Activated T-helper 17 cell treated with anti-CD3 and anti-CD28 coated beads, Interleukin-2, amount 50 U/mL, for 72 hours (primary cell): ENCODE measurements at regions not wholly inside any gene's neighbourhood (a gene's known extent, or its start where the extent isn't known, plus 50 kb on each side); places are given as distances from the start of the nearest gene placed in this dataset.
"Not testable (repeated sequence)": the region's sequence is repeated elsewhere in the genome, so short reads cannot be mapped to it uniquely, and the experiment has no call there.

Experiments
- ATAC-seq: fragments of 150-1000 bp; cut with Tn5 transposase; replicated peaks from 2 replicates; pipeline ENCODE4 v1.10.0; 2021; ENCODE audit warnings: mild to moderate bottlenecking, moderate library complexity
- H3K27ac Mint-ChIP-seq: one replicate; pipeline ENCODE4 v1.8.0; 2022; ENCODE audit warnings: mixed read lengths
- H3K27me3 Mint-ChIP-seq: one replicate; pipeline ENCODE4 v1.8.0; 2022; ENCODE audit warnings: mixed read lengths
- H3K36me3 Mint-ChIP-seq: one replicate; pipeline ENCODE4 v1.8.0; 2022; ENCODE audit warnings: low read depth, mild to moderate bottlenecking, mixed read lengths
- H3K4me1 Mint-ChIP-seq: one replicate; pipeline ENCODE4 v1.8.0; 2022; ENCODE audit warnings: mixed read lengths
- H3K4me3 Mint-ChIP-seq: one replicate; pipeline ENCODE4 v1.8.0; 2022; ENCODE audit warnings: mild to moderate bottlenecking, mixed read lengths
- H3K9me3 Mint-ChIP-seq: one replicate; pipeline ENCODE4 v1.8.0; 2022; ENCODE audit warnings: mixed read lengths

DNA sequence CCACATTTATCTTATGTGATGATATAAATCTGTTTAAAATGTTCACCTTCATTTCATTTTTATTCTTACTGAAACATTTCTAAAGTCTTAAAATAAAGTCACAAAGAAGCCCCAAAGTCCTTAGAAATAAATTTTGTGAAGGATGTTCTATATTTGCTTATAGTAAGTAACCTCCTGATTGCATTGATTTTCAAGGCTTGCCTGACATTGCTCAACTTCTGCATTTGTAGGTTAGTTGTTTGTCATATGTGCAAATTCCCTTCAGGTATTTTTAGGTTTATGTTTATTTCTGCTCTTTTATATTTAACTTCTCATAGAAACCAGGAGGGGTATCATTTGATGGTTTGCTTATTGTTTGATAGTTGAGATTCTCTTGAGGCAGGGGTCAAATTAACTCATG is 417.8 kb downstream of the ARL4A start:
- peaks cover 5% of the 10 kb centered on the region for H3K4me1 Mint-ChIP-seq
- no peaks in the 10 kb centered on the region for H3K36me3 Mint-ChIP-seq
- ATAC-seq = no peak
- H3K27me3 Mint-ChIP-seq = no peaks in the 10 kb centered on the region
- no peak overlapping the region for H3K27ac Mint-ChIP-seq
- H3K4me3 Mint-ChIP-seq = no peak overlapping the region
- H3K9me3 Mint-ChIP-seq = peaks cover 3% of the 10 kb centered on the region

- peak; percentile 41 for ATAC-seq
- Mint-ChIP-seq H3K27me3 (no peaks in the 10 kb centered on the region), H3K27ac (no peak overlapping the region), H3K4me1 (peaks cover 5% of the 10 kb centered on the region), H3K36me3 (no peaks in the 10 kb centered on the region), H3K4me3 (no peak overlapping the region), H3K9me3 (peaks cover 3% of the 10 kb centered on the region)
Observed at GRCh38 chr7:13106513-13106912, 419.1 kb downstream of the ARL4A start.

DNA sequence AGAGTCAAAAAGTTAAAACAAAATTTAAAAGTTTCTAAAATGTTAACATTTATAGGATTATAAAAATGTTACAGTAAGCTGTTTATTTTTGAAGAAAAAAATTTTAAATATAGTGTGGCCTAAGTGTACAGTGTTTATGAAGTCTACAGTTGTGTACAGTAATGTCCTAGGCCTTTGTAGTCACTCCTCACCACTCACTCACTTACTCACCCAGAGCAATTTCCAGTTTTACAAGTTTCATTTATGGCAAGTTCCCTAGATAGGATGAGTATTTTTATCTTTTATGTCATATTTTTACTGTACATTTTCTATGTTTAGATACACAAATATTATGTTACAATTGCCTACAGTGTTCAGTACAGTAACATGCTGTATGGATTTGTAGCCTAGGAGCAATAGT is 419.9 kb downstream of the ARL4A start:
- H3K27me3 Mint-ChIP-seq = no peaks in the 10 kb centered on the region
- H3K4me1 Mint-ChIP-seq = peaks cover 5% of the 10 kb centered on the region
- peak; percentile 56 for ATAC-seq
- H3K27ac Mint-ChIP-seq = no peak overlapping the region
- peaks cover 3% of the 10 kb centered on the region for H3K9me3 Mint-ChIP-seq
- H3K4me3 Mint-ChIP-seq = no peak overlapping the region
- no peaks in the 10 kb centered on the region for H3K36me3 Mint-ChIP-seq

GRCh38 chr7:13108061-13108460 is 420.6 kb downstream of the ARL4A start:
- ATAC-seq = no peak
- Mint-ChIP-seq H3K4me3 (no peak overlapping the region), H3K4me1 (peaks cover 5% of the 10 kb centered on the region), H3K36me3 (no peaks in the 10 kb centered on the region), H3K27ac (no peak overlapping the region), H3K9me3 (peaks cover 3% of the 10 kb centered on the region), H3K27me3 (no peaks in the 10 kb centered on the region)

GRCh38 chr7:13109201-13109600 is 421.8 kb downstream of the ARL4A start:
- no peak for ATAC-seq
- Mint-ChIP-seq H3K4me1 (peaks cover 2% of the 10 kb centered on the region), H3K36me3 (no peaks in the 10 kb centered on the region), H3K27me3 (no peaks in the 10 kb centered on the region), H3K4me3 (no peak overlapping the region), H3K27ac (no peak overlapping the region), H3K9me3 (peaks cover 3% of the 10 kb centered on the region)

GRCh38 chr7:13110107-13110506 is 422.7 kb downstream of the ARL4A start:
- H3K4me3 Mint-ChIP-seq = no peak overlapping the region
- H3K27ac Mint-ChIP-seq = no peak overlapping the region
- no peak for ATAC-seq
- H3K27me3 Mint-ChIP-seq = no peaks in the 10 kb centered on the region
- H3K36me3 Mint-ChIP-seq = no peaks in the 10 kb centered on the region
- peaks cover 3% of the 10 kb centered on the region for H3K9me3 Mint-ChIP-seq
- H3K4me1 Mint-ChIP-seq = no peaks in the 10 kb centered on the region

- Mint-ChIP-seq H3K36me3 (no peaks in the 10 kb centered on the region), H3K27ac (peak overlapping the region; percentile 48), H3K9me3 (peaks cover 3% of the 10 kb centered on the region), H3K4me1 (no peaks in the 10 kb centered on the region), H3K27me3 (no peaks in the 10 kb centered on the region), H3K4me3 (no peak overlapping the region)
- ATAC-seq = peak; percentile 79
Observed at GRCh38 chr7:13111230-13111629, 423.8 kb downstream of the ARL4A start.

- not testable (repeated sequence) for H3K36me3 Mint-ChIP-seq, H3K4me1 Mint-ChIP-seq
Observed at GRCh38 chr7:13114240-13114639, 426.8 kb downstream of the ARL4A start.

DNA sequence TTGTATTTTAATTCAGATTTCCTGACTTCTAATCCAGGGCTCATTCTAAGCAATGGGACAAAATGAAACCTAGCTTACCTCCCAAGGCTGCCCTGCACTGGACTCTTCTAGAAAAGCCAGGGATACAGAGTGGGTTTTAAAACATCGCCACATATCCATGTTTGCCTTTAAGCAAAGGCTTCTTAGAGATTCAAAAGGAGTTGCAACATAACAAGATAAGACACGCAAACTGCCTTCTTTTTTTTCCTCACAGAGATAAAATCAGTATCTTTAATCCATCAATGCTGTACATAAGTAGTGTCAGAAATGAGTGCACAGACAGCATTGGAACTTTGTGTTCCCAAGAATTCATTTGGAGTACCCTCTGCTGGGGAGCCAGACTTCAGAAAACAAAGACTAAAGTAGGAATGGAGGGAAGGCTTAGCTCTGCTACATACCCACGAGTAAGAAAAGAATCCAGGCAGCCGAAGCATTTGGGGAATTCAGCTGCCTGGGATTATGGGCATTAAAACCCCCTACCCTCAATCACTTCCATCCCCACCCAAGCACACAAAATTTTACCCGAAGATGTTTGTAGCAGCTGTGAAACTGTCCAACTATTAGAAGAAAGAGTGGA is 427.8 kb downstream of the ARL4A start:
- no peak overlapping the region for H3K4me3 Mint-ChIP-seq
- H3K27ac Mint-ChIP-seq = no peak overlapping the region
- H3K9me3 Mint-ChIP-seq = no peaks in the 10 kb centered on the region
- H3K36me3 Mint-ChIP-seq = no peaks in the 10 kb centered on the region
- ATAC-seq = no peak
- H3K27me3 Mint-ChIP-seq = no peaks in the 10 kb centered on the region
- H3K4me1 Mint-ChIP-seq = no peaks in the 10 kb centered on the region

More at GRCh38 chr7:13114240-13114639, 426.8 kb downstream of the ARL4A start:
- not testable (repeated sequence) for H3K4me3 Mint-ChIP-seq, ATAC-seq, H3K27me3 Mint-ChIP-seq, H3K9me3 Mint-ChIP-seq, H3K27ac Mint-ChIP-seq

GRCh38 chr7:13115855-13116254 is 428.4 kb downstream of the ARL4A start:
- no peaks in the 10 kb centered on the region for H3K27me3 Mint-ChIP-seq
- H3K9me3 Mint-ChIP-seq = no peaks in the 10 kb centered on the region
- ATAC-seq = no peak
- H3K27ac Mint-ChIP-seq = no peak overlapping the region
- H3K36me3 Mint-ChIP-seq = no peaks in the 10 kb centered on the region
- no peaks in the 10 kb centered on the region for H3K4me1 Mint-ChIP-seq
- no peak overlapping the region for H3K4me3 Mint-ChIP-seq

GRCh38 chr7:13117103-13117502 is 429.7 kb downstream of the ARL4A start:
- no peaks in the 10 kb centered on the region for H3K27me3 Mint-ChIP-seq
- H3K9me3 Mint-ChIP-seq = peaks cover under 1% of the 10 kb centered on the region
- H3K27ac Mint-ChIP-seq = no peak overlapping the region
- no peak overlapping the region for H3K4me3 Mint-ChIP-seq
- no peaks in the 10 kb centered on the region for H3K36me3 Mint-ChIP-seq
- no peaks in the 10 kb centered on the region for H3K4me1 Mint-ChIP-seq
- ATAC-seq = no peak

DNA sequence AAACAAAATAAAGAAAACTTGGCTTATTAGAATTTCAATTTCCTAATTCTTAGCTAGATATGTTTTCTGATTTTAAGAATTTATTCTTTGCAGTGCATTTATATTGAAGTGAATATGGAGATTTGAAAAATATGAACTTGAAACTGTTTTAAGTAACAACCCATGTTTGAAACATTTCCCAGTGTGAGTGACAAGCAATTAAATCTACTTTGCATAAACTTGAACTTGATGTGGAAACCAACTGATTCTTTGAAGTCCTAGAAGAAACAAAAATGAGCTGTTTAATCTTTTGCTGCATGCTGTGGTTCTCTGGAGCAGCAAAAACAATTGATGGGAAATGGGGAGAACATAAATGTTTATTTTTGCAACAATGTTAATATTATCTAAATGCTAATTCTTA is 430.2 kb downstream of the ARL4A start:
- Mint-ChIP-seq H3K36me3 (no peaks in the 10 kb centered on the region), H3K9me3 (peaks cover 4% of the 10 kb centered on the region), H3K27ac (no peak overlapping the region), H3K4me3 (no peak overlapping the region), H3K4me1 (no peaks in the 10 kb centered on the region), H3K27me3 (no peaks in the 10 kb centered on the region)
- ATAC-seq = no peak

DNA sequence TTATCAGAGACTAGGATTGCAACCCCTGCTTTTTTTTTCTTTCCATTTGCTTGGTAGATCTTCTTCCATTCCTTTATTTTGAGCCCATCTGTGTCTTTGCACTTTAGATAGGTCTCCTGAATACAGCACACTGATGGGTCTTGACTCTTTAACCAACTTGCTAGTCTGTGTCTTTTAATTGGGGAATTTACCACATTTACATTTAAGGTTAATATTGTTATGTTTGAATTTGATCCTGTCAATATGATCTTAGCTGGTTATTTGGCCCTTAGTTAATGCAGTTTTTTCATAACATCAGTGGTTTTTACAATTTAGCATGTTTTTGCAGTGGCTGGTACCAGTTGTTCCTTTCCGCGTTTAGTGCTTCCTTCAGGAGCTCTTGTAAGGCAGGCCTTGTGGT is 437.2 kb downstream of the ARL4A start:
- not testable (repeated sequence) for H3K4me3 Mint-ChIP-seq, ATAC-seq, H3K27me3 Mint-ChIP-seq, H3K36me3 Mint-ChIP-seq, H3K4me1 Mint-ChIP-seq, H3K9me3 Mint-ChIP-seq, H3K27ac Mint-ChIP-seq

DNA sequence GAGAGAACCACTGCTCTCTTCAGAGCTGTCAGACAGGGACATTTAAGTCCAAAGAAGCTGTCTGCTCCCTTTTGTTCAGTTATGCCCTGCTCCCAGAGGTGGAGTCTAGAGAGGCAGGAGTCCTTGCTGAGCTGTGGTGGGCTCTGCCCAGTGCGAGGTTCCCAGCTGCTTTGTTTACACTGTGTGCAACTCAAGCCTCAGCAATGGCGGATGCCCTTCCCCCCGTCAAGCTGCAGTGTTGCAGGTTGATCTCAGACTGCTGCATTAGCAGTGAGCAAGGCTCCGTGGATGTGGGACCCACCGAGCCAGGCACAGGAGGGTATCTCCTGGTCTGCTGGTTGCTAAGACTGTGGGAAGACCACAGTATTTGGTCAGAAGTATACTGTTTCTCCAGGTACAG is 438.9 kb downstream of the ARL4A start:
- no peaks in the 10 kb centered on the region for H3K4me1 Mint-ChIP-seq
- no peak overlapping the region for H3K27ac Mint-ChIP-seq
- no peak for ATAC-seq
- H3K36me3 Mint-ChIP-seq = no peaks in the 10 kb centered on the region
- H3K27me3 Mint-ChIP-seq = peaks cover 9% of the 10 kb centered on the region
- peaks cover 4% of the 10 kb centered on the region for H3K9me3 Mint-ChIP-seq
- no peak overlapping the region for H3K4me3 Mint-ChIP-seq

DNA sequence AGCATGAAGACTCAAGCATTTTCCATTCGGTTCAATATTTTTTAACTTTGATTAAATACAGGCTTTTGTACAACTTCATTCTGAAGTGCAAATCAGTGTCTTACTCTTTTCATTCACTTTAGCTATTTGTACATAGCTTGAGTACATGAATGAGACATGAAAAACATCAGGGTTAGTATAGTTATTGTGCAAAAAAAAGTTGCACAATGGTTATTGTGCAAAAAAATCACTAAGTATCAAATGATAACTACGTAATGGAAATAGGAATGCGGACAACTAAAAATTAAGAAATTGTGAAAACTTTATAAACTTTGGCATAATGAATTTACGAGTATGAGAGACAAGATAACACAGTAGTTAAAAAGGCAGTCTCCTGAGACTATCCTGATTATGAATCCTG is 442.9 kb downstream of the ARL4A start:
- Mint-ChIP-seq H3K4me1 (no peaks in the 10 kb centered on the region), H3K4me3 (no peak overlapping the region), H3K27ac (no peak overlapping the region), H3K27me3 (peaks cover 4% of the 10 kb centered on the region), H3K36me3 (no peaks in the 10 kb centered on the region), H3K9me3 (no peaks in the 10 kb centered on the region)
- no peak for ATAC-seq

GRCh38 chr7:13130906-13131305 is 443.5 kb downstream of the ARL4A start:
- not testable (repeated sequence) for H3K4me1 Mint-ChIP-seq, ATAC-seq, H3K9me3 Mint-ChIP-seq, H3K36me3 Mint-ChIP-seq, H3K27ac Mint-ChIP-seq, H3K4me3 Mint-ChIP-seq, H3K27me3 Mint-ChIP-seq
